TTC549 (cell line): ENCODE measurements at regions not wholly inside any gene's neighbourhood (a gene's known extent, or its start where the extent isn't known, plus 50 kb on each side); places are given as distances from the start of the nearest gene placed in this dataset.
"Not testable (repeated sequence)": the region's sequence is repeated elsewhere in the genome, so short reads cannot be mapped to it uniquely, and the experiment has no call there.

Experiments used
- FAIRE-seq: peaks from 2 replicates; lab custom pipeline; 2012; peaks lifted over from hg19 to GRCh38; lab: Jason Lieb, UNC

GRCh38 chr15:29648415-29648814, 173.9 kb downstream of the TJP1 start:
- FAIRE-seq: not testable (repeated sequence)

GRCh38 chr15:29645841-29646240, 176.4 kb downstream of the TJP1 start:
- no peak for FAIRE-seq

GRCh38 chr15:29644361-29644760, 177.9 kb downstream of the TJP1 start:
- not testable (repeated sequence) for FAIRE-seq

- no peak for FAIRE-seq
Measured at GRCh38 chr15:29638781-29639180, 183.5 kb downstream of the TJP1 start.

- no peak for FAIRE-seq
Measured at GRCh38 chr15:29638011-29638410, 184.3 kb downstream of the TJP1 start.

GRCh38 chr15:29637555-29637954, 184.7 kb downstream of the TJP1 start:
- FAIRE-seq: no peak

GRCh38 chr15:29636921-29637320, 185.3 kb downstream of the TJP1 start:
- no peak for FAIRE-seq

- no peak for FAIRE-seq
Measured at GRCh38 chr15:29636140-29636539, 186.1 kb downstream of the TJP1 start.

- no peak for FAIRE-seq
Measured at GRCh38 chr15:29635513-29636098, 186.7 kb downstream of the TJP1 start.

GRCh38 chr15:29633971-29634370, 188.3 kb downstream of the TJP1 start:
- FAIRE-seq: no peak

GRCh38 chr15:29632671-29633406, 189.4 kb downstream of the TJP1 start:
- no peak for FAIRE-seq

- no peak for FAIRE-seq
Measured at GRCh38 chr15:29631076-29632070, 190.9 kb downstream of the TJP1 start.

- no peak for FAIRE-seq
Measured at GRCh38 chr15:29624271-29624670, 198.0 kb downstream of the TJP1 start.

- no peak for FAIRE-seq
Measured at GRCh38 chr15:29623116-29623639, 199.1 kb downstream of the TJP1 start.

- FAIRE-seq: no peak
Measured at GRCh38 chr15:29622637-29623036, 199.6 kb downstream of the TJP1 start.

- FAIRE-seq: no peak
Measured at GRCh38 chr15:29621616-29622015, 200.7 kb downstream of the TJP1 start.

GRCh38 chr15:29618586-29618985, 203.7 kb downstream of the TJP1 start:
- no peak for FAIRE-seq

GRCh38 chr15:29616512-29616911, 205.8 kb downstream of the TJP1 start:
- FAIRE-seq: no peak

GRCh38 chr15:29615791-29616190, 206.5 kb downstream of the TJP1 start:
- FAIRE-seq: no peak

- no peak for FAIRE-seq
Measured at GRCh38 chr15:29613951-29614382, 208.3 kb downstream of the TJP1 start.

GRCh38 chr15:29612701-29613100, 209.6 kb downstream of the TJP1 start:
- FAIRE-seq: no peak

- FAIRE-seq: no peak
Measured at GRCh38 chr15:29612096-29612495, 210.2 kb downstream of the TJP1 start.

- FAIRE-seq: no peak
Measured at GRCh38 chr15:29611057-29611456, 211.2 kb downstream of the TJP1 start.
